ENCODE measurements at regions not wholly inside any gene's neighbourhood (a gene's known extent, or its start where the extent isn't known, plus 50 kb on each side); places are given as distances from the start of the nearest gene placed in this dataset.

DNA sequence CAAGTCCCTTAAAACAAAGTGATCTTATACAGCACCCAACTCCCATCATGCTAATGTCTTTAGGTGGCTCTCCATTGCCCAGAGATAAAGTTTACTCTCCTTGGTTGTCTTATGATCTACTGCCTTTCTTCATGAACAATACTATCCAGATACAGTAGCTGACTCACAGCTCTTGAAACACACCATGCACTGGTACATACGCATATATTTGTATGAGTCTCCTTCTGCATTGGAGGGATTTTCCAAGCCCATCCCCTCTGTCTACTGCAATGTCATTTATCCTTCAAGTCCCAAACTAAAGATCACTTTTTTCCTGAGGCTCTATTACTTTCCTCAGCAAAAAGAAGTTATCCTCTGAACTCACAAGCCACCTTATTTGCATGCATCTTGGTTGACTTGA is 84.7 kb upstream of the LRATD1 start:
- TF ChIP-seq, protein P1, sequence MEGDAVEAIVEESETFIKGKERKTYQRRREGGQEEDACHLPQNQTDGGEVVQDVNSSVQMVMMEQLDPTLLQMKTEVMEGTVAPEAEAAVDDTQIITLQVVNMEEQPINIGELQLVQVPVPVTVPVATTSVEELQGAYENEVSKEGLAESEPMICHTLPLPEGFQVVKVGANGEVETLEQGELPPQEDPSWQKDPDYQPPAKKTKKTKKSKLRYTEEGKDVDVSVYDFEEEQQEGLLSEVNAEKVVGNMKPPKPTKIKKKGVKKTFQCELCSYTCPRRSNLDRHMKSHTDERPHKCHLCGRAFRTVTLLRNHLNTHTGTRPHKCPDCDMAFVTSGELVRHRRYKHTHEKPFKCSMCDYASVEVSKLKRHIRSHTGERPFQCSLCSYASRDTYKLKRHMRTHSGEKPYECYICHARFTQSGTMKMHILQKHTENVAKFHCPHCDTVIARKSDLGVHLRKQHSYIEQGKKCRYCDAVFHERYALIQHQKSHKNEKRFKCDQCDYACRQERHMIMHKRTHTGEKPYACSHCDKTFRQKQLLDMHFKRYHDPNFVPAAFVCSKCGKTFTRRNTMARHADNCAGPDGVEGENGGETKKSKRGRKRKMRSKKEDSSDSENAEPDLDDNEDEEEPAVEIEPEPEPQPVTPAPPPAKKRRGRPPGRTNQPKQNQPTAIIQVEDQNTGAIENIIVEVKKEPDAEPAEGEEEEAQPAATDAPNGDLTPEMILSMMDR (IDR thresholded peaks at IDR 0.05) = no peak
- no peak for DNase-seq
- H3K4me3 Mint-ChIP-seq = no peak overlapping the region
- no peaks in the 10 kb centered on the region; the same call in none of the 2 replicates for H3K27me3 Mint-ChIP-seq (ENCODE audit: insufficient read depth)
- no peaks in the 10 kb centered on the region; the same call in 1 of the 2 replicates for H3K9me3 Mint-ChIP-seq
- no peak overlapping the region for H3K27ac Mint-ChIP-seq
- no peaks in the 10 kb centered on the region; the same call in 1 of the 2 replicates for H3K36me3 Mint-ChIP-seq (ENCODE audit: low read depth)
- peaks cover 7% of the 10 kb centered on the region; the same call in 1 of the 2 replicates for H3K4me1 Mint-ChIP-seq (ENCODE audit: low read depth)

DNA sequence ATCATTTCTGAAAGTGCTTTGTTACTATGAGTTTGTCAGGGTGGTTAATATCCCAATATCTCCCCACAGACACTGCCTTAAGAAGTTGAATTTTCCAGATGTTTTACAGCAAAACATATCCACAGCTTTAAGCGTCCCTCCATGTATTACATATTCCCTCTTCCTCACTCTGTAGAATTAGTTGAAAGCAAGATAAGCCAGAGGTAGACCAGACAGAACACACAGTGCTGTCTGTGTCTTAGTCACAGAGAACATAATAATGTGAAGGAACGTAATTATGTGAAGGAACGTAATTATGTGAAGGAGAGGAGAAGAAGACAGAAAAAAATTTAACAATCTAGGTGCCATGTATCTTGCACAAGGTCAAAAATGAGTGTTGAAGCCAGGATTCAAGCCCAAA is 81.9 kb upstream of the LRATD1 start:
- Mint-ChIP-seq H3K9me3 (no peaks in the 10 kb centered on the region), H3K36me3 (ENCODE audit: low read depth) (no peaks in the 10 kb centered on the region), H3K4me1 (ENCODE audit: low read depth) (no peaks in the 10 kb centered on the region), H3K27ac (no peak overlapping the region), H3K27me3 (ENCODE audit: insufficient read depth) (no peaks in the 10 kb centered on the region; the same call in none of the 2 replicates), H3K4me3 (no peak overlapping the region)
- TF ChIP-seq, protein P1 (IDR thresholded peaks at IDR 0.05) = no peak
- no peak for DNase-seq

DNA sequence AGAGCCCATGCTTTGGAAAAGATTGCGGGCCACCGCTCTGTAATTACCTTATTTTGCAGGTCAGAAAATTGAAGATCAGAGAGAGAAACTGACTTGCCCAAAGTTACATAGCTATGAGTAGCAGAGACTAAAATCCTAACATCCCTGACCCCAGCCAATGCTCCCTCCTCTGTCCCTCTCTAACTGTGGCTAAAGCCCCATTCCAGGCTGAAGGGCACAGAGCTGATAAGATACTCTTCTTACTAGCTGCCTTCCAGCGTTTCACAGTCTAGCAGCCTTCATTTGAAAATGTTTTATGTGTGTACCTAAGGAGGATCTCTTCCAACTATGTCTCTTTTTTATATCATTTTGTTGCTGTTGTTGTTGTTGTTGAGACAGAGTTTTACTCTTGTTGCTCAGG is 81.4 kb upstream of the LRATD1 start:
- Mint-ChIP-seq H3K4me1 (ENCODE audit: low read depth) (no peaks in the 10 kb centered on the region), H3K36me3 (ENCODE audit: low read depth) (no peaks in the 10 kb centered on the region), H3K9me3 (no peaks in the 10 kb centered on the region), H3K27ac (no peak overlapping the region), H3K4me3 (no peak overlapping the region), H3K27me3 (ENCODE audit: insufficient read depth) (no peaks in the 10 kb centered on the region; the same call in none of the 2 replicates)
- TF ChIP-seq, protein P1 (IDR thresholded peaks at IDR 0.05) = no peak
- no peak for DNase-seq

DNA sequence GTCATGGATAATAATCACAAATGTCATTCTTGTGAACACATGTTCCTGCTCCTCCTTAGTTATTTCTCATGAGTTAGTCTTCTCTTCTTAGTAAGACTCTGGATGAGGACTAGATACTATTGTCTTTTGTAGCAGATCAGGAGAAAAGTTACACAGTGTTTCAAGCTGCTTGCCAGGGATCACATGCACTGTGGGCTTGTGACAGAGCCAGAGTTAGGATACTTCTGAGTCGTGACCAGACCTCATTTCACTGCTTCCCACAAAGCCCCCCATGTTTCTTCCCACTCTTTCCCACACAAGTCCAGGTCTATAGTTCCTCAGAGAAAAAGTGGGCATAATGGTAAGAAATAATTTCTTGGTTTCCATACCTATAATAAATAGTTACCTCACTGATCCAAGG is 80.2 kb upstream of the LRATD1 start:
- Mint-ChIP-seq H3K36me3 (ENCODE audit: low read depth) (no peaks in the 10 kb centered on the region), H3K4me3 (no peak overlapping the region), H3K27ac (no peak overlapping the region), H3K27me3 (ENCODE audit: insufficient read depth) (no peaks in the 10 kb centered on the region), H3K4me1 (ENCODE audit: low read depth) (no peaks in the 10 kb centered on the region), H3K9me3 (no peaks in the 10 kb centered on the region)
- TF ChIP-seq, protein P1 (IDR thresholded peaks at IDR 0.05) = no peak
- DNase-seq = no peak

DNA sequence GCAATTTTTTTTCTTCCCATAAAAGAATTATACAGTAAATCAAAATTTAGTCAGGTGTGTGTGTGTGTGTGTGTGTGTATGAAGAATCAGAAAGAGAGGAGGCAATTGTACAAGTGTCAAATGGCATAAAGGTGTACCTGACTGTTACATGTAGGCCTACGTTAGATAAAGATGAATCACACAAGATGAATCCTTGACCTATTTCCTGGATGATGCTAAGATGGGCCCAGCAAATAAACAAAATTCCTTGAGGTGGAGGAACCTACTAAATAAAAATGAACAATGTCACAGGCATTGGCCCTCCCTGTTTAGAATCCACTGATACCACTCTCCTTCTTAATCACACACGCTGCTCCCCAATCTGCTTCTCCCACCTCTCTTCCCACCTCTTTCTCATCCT is 79.7 kb upstream of the LRATD1 start:
- H3K27me3 Mint-ChIP-seq (ENCODE audit: insufficient read depth) = no peaks in the 10 kb centered on the region
- H3K9me3 Mint-ChIP-seq = no peaks in the 10 kb centered on the region
- no peaks in the 10 kb centered on the region for H3K36me3 Mint-ChIP-seq (ENCODE audit: low read depth)
- no peaks in the 10 kb centered on the region for H3K4me1 Mint-ChIP-seq (ENCODE audit: low read depth)
- TF ChIP-seq, protein P1 (IDR thresholded peaks at IDR 0.05) = no peak
- no peak for DNase-seq
- H3K4me3 Mint-ChIP-seq = no peak overlapping the region
- no peak overlapping the region for H3K27ac Mint-ChIP-seq
